T-helper 17 cell (primary cell): ENCODE measurements at regions not wholly inside any gene's neighbourhood (a gene's known extent, or its start where the extent isn't known, plus 50 kb on each side); places are given as distances from the start of the nearest gene placed in this dataset.
"Not testable (repeated sequence)": the region's sequence is repeated elsewhere in the genome, so short reads cannot be mapped to it uniquely, and the experiment has no call there.

ENCODE experiments used
- ATAC-seq: fragments of 150-1000 bp; cut with Tn5 transposase; 2 replicates; pipeline ENCODE4 v1.10.0; 2021; ENCODE audit warnings: mild to moderate bottlenecking, moderate library complexity
- DNase-seq, 3 donors: peaks; one replicate each; pipeline versions ENCODE4 v3.0.0 to v3.0.0-alpha.2; 2020 to 2021
- H3K9me3 ChIP-seq: one replicate; pipeline ENCODE4 v1.7.0; 2013; ENCODE audit warnings: low read length, mild to moderate bottlenecking; ENCODE audit not compliant: control insufficient read depth, poor library complexity, severe bottlenecking
- H3K27ac Mint-ChIP-seq: one replicate; pipeline ENCODE4 v1.8.0; 2022; ENCODE audit warnings: mild to moderate bottlenecking, moderate library complexity, mixed read lengths
- H3K27me3 Mint-ChIP-seq: one replicate; pipeline ENCODE4 v1.8.0; 2022; ENCODE audit warnings: mixed read lengths
- H3K36me3 Mint-ChIP-seq: one replicate; pipeline ENCODE4 v1.8.0; 2022; ENCODE audit warnings: low read depth, mixed read lengths
- H3K4me1 Mint-ChIP-seq: one replicate; pipeline ENCODE4 v1.8.0; 2022; ENCODE audit warnings: mild to moderate bottlenecking, mixed read lengths
- H3K4me3 Mint-ChIP-seq: one replicate; pipeline ENCODE4 v1.8.0; 2022; ENCODE audit warnings: mild to moderate bottlenecking, moderate library complexity, mixed read lengths

DNA sequence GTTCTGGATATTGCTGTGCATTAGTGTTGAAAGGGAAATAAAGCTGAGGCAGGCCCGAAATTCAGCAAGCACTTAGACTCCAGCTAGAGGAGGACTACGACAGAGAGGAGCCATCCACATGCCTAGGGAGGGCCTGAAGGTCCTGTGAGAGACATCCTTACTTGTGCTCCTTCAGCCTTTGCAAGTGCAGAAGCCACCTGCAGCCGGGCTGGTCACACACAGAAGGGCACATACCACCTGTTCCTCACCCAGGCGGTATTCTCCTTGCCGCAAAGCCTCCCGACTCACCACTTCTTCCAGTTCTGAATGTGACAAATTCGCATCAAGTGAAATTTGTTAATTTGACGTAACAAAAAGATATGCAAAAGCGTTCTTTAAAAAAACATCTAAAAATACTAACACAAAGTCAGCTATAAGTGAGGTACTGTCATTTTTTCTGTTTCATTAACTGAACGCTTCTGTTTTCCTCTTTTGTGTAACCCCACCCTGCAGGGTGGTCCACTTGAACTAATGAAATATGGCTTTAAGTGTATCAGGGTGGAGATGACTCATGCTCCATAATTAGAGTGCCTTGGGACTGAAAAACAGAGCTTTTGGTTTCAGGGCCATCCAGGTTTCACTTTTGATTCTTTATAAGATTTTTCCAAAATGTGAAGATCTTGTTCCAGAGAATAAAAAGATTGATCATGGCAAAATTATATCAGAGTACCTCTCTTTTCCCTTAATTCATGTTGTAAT, 467.9 kb upstream of the ATP11B start:
- ATAC-seq = no peak
- H3K9me3 ChIP-seq = no peaks in the 10 kb centered on the region
- no peaks in the 10 kb centered on the region for H3K27me3 Mint-ChIP-seq
- no peaks in the 10 kb centered on the region for H3K36me3 Mint-ChIP-seq
- H3K27ac Mint-ChIP-seq = no peak overlapping the region
- DNase-seq = no peak
- H3K4me1 Mint-ChIP-seq = no peaks in the 10 kb centered on the region
- H3K4me3 Mint-ChIP-seq = no peak overlapping the region

DNA sequence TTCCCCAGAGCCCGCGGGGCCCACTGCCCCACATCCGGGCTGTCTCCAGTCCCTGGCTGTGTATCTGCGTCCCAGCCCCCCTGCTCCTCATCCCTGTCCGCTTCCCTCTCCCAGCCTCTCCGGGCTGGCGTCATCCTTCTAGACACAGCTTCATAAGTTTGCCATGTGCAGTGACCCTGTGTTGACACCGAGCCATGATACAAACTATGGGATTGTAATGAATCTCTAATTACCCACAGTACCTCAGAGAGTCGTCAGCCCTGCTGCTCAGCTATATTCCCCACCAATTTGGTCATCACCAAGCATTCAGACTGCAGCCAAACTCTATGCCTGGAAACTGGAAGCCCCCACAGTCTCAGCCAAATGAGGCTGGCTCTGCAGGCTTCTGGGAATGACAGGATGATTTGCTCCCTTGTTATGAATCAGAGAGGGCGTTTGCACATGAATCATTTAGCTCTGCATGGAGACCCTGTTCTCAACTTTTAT, 466.1 kb upstream of the ATP11B start:
- ATAC-seq (no peak), DNase-seq (no peak)
- no peaks in the 10 kb centered on the region for H3K36me3 Mint-ChIP-seq
- no peaks in the 10 kb centered on the region for H3K9me3 ChIP-seq
- no peaks in the 10 kb centered on the region for H3K27me3 Mint-ChIP-seq
- H3K4me1 Mint-ChIP-seq = no peaks in the 10 kb centered on the region
- H3K4me3 Mint-ChIP-seq = no peak overlapping the region
- H3K27ac Mint-ChIP-seq = no peak overlapping the region

DNA sequence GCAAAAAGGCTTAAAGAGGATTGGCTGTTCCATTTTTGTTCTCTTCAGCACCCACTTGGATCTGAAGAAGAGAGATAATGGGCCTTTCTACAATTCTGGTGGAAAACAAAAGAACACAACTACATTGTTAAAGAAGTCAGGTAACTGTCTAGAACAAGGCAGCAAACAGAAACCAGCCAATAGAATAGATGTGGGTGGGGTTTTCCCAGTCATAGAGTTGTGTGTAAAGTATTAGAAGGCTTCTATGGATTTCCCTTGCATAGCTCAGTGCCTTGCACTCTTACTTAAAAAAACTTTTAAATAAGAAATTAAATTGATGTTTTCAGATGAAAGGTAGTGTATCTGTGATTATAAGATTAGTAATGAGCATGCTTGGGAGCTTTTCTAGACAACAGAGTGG, 462.7 kb upstream of the ATP11B start:
- H3K27ac Mint-ChIP-seq = no peak overlapping the region
- no peaks in the 10 kb centered on the region for H3K36me3 Mint-ChIP-seq
- no peaks in the 10 kb centered on the region for H3K9me3 ChIP-seq
- H3K27me3 Mint-ChIP-seq = no peaks in the 10 kb centered on the region
- DNase-seq (no peak), ATAC-seq (no peak)
- no peak overlapping the region for H3K4me3 Mint-ChIP-seq
- H3K4me1 Mint-ChIP-seq = no peaks in the 10 kb centered on the region

DNA sequence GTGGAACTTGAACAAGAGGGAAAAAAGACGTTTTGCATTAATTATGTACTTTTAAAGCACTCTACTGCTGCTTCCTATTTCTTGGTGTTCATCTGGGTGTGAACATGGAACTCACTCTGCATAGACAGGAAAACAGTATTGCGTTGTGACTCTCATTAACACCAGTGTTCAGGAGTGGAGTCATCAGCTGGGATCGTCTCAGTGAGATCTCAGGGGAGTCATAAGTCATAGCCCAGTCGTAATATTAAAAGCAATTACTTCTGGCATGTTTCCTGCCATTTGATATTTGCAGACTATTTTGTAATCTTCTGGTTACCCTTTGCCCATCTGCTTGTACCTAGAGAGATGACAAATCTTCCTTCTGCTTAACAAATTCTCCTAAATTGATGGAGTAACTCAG, 462.0 kb upstream of the ATP11B start:
- H3K4me1 Mint-ChIP-seq = no peaks in the 10 kb centered on the region
- H3K36me3 Mint-ChIP-seq = no peaks in the 10 kb centered on the region
- no peak overlapping the region for H3K27ac Mint-ChIP-seq
- H3K9me3 ChIP-seq = no peaks in the 10 kb centered on the region
- no peak overlapping the region for H3K4me3 Mint-ChIP-seq
- ATAC-seq (no peak), DNase-seq (no peak)
- H3K27me3 Mint-ChIP-seq = no peaks in the 10 kb centered on the region

DNA sequence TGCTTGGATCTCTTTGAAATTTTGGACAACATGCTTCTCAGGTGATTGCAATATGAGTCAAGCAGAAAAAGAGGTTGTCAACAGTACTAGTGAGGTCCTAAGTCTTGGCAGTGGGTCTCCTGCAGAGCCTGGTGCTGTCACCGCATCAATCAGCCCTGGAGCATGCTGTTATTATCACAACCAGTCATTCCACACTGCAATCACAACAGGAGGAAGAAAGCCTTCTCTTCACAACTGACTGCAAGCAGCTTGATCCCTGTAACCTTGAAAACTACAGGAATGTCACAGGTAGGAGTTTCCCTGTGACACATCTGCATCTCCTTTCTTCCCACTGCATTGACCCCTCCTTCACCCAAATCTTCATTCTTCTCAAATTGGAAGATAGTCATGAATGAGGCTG, 451.1 kb upstream of the ATP11B start:
- Mint-ChIP-seq H3K27ac (no peak overlapping the region), H3K36me3 (no peaks in the 10 kb centered on the region), H3K4me3 (no peak overlapping the region), H3K27me3 (no peaks in the 10 kb centered on the region), H3K4me1 (no peaks in the 10 kb centered on the region)
- ATAC-seq = no peak
- no peaks in the 10 kb centered on the region for H3K9me3 ChIP-seq
- no peak for DNase-seq

DNA sequence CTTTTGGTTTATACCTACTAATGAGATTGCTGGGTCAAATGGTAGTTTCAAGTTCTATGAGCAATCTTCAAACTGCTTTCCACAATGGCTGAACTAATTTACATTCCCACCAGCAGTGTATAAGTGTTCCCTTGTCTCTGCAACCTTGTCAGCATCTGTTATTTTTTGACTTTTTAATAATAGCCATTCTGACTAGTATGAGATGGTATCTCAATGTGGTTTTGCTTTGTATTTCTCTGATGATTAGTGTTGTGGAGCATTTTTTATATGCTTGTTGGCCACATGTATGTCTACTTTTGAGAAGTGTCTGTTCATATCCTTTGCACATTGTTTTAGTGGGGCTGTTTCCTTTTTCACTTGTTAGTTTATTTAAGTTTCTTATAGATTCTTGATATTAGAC, 449.3 kb upstream of the ATP11B start:
- not testable (repeated sequence) for DNase-seq, H3K9me3 ChIP-seq, H3K36me3 Mint-ChIP-seq, H3K27me3 Mint-ChIP-seq, H3K4me3 Mint-ChIP-seq, ATAC-seq, H3K27ac Mint-ChIP-seq, H3K4me1 Mint-ChIP-seq

DNA sequence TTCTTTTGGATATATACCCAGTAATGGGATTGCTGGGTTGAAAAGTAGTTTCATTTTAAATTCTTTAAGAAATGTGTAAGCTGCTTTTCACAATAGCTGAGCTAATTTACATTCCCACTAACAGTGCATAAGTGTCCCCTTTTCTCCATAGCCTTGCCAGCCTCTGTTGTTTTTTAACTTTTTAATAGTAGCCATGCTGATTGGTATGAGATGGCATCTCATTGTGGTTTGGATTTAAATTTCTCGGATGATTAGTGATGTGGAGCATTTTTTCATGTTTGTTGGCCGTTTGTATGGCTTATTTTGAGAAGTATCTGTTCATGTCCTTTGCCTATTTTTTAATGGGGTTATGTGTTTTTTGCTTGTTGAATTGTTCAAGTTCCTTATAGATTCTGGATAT, 444.3 kb upstream of the ATP11B start:
- Mint-ChIP-seq H3K36me3 (no peaks in the 10 kb centered on the region), H3K27me3 (no peaks in the 10 kb centered on the region), H3K4me1 (no peaks in the 10 kb centered on the region), H3K4me3 (no peak overlapping the region), H3K27ac (no peak overlapping the region)
- ATAC-seq = no peak
- no peaks in the 10 kb centered on the region for H3K9me3 ChIP-seq
- DNase-seq = no peak

DNA sequence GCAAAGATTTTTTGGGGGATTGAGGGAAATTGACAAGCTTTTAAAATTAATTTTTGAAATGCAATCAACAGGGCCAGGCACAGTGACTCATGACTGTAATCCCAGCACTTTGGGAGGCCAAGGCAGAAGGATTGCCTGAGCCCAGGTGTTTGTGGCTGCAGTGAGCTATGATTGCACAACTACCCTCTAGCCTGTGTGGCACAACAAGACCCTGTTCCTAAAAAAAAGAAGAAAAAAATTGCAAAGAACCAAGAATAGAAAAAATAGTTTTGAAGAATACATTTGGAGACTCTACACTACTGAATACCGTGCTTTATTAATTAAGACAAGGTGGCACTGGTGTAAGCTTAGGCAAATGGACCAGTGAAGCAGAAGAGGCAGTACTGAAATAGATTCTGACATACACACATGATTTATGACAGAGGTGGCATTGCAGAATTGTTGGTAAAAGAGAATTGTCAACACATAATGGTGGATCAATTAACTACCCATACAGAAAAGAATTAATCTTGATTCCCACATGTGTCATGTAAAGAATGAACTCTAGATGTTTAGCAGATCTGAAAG, 443.3 kb upstream of the ATP11B start:
- Mint-ChIP-seq H3K27me3 (no peaks in the 10 kb centered on the region), H3K4me3 (no peak overlapping the region), H3K4me1 (no peaks in the 10 kb centered on the region), H3K27ac (no peak overlapping the region), H3K36me3 (no peaks in the 10 kb centered on the region)
- H3K9me3 ChIP-seq = no peaks in the 10 kb centered on the region
- DNase-seq (no peak), ATAC-seq (no peak)

DNA sequence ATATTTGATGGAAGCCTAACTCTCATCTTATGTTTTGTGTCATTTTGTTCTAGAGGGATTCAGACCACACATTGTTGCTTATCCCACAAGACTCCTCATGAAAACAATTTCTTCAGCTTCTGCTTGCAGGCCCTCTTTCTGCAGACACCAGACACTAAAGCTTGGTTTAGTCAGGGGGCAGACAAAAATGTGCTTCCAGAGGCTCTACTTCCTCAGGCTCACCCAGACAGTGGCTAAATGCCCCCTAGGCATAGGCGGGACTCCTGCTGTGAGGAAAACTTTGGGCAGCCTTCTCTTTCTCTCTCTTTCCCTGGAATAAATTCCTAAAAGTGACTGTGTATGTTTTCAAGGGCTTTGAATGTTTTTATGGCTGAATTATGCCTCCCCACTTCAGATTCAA, 435.4 kb upstream of the ATP11B start:
- DNase-seq = no peak

DNA sequence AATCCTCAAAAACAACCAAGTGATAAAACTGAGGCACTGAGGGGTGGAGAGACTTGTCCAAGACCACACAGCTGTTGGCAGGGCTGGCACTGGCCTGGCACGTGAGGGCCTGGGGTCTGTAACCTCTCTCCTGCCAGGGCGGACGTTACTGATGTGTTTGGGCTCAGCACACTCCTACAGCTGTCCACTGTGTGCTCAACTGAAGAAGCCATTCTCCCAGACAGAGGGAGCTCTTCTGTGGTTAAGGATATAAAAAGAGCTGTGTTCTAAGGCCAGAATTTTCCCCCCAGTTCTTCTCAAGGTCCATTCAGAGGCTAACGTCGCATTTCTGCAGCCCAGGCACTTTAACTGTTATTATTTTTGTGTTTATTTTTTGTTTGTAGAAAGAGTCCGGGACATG, 429.0 kb upstream of the ATP11B start:
- Mint-ChIP-seq H3K36me3 (no peaks in the 10 kb centered on the region), H3K4me1 (no peaks in the 10 kb centered on the region), H3K27ac (no peak overlapping the region), H3K27me3 (no peaks in the 10 kb centered on the region), H3K4me3 (no peak overlapping the region)
- DNase-seq (no peak), ATAC-seq (no peak)
- no peaks in the 10 kb centered on the region for H3K9me3 ChIP-seq

More for the DNA sequence above, 435.4 kb upstream of the ATP11B start:
- Mint-ChIP-seq H3K36me3 (no peaks in the 10 kb centered on the region), H3K27ac (no peak overlapping the region), H3K4me1 (no peaks in the 10 kb centered on the region), H3K4me3 (no peak overlapping the region), H3K27me3 (no peaks in the 10 kb centered on the region)
- no peaks in the 10 kb centered on the region for H3K9me3 ChIP-seq
- no peak for ATAC-seq

DNA sequence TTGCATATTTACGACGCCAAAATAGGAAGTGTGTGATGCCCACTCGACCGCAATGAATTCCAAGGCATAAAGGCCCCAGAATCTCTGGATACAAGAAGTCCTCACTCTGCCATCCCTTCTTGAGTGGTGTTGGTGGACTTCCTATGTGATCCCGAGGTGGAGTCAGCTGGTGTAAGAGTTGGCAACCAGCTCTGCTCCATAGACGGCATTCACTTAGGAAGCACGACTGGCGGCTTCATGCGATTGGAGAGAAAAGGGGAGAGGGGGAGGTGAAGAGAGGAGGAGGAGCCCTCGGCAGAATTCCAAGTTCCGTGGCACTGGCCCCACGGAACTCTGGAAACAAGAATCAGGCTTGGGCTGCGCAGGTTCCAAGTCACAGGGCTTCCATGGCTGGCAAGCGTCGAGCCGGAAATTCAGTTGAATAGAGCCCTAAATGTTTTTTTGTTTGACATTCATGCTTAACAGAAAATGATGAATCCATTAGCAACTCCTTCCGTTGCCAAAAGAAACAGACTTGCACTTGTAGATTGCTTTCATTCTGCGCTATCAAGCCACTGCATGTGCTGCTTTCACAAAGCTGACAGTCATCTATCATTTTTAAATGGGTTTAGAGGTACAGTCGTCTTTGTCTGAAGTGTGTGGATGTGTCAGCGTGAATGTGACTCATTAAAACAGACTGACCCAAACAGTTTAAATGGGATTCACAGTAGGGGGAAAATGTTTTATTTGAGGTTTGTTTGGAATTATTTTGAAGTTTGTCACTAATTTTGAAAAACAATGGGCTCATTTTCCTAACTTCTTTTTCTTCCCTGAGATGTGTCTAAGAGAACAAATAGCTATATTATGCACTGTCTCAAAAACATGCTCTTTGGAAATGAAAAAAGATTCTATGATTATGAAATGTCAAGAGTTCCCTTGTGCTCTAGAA, 428.3 kb upstream of the ATP11B start:
- Mint-ChIP-seq H3K27me3 (no peaks in the 10 kb centered on the region), H3K36me3 (no peaks in the 10 kb centered on the region), H3K4me3 (no peak overlapping the region), H3K27ac (no peak overlapping the region), H3K4me1 (no peaks in the 10 kb centered on the region)
- DNase-seq = no peak
- no peak for ATAC-seq
- H3K9me3 ChIP-seq = no peaks in the 10 kb centered on the region

DNA sequence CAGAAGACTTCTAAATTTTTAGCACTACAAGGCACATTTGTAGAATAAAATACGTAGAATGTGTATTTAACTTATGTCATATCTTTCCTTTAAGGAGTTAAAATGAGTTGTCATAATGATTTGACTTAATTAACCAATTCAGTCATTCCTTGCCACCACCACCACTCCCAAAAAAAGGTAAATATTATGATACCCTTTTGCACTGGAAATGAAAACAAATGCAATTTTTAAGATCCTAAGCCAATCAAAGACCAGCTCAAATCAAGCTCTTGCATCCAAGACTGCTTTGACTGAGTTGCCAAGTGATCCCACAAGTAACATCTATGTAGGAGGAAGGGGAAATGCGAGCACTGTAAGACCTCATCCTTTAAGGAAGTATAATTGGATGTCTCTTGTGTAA, 426.6 kb upstream of the ATP11B start:
- no peaks in the 10 kb centered on the region for H3K27me3 Mint-ChIP-seq
- H3K27ac Mint-ChIP-seq = no peak overlapping the region
- H3K4me3 Mint-ChIP-seq = no peak overlapping the region
- H3K9me3 ChIP-seq = no peaks in the 10 kb centered on the region
- no peaks in the 10 kb centered on the region for H3K4me1 Mint-ChIP-seq
- DNase-seq = no peak
- no peaks in the 10 kb centered on the region for H3K36me3 Mint-ChIP-seq
- no peak for ATAC-seq

DNA sequence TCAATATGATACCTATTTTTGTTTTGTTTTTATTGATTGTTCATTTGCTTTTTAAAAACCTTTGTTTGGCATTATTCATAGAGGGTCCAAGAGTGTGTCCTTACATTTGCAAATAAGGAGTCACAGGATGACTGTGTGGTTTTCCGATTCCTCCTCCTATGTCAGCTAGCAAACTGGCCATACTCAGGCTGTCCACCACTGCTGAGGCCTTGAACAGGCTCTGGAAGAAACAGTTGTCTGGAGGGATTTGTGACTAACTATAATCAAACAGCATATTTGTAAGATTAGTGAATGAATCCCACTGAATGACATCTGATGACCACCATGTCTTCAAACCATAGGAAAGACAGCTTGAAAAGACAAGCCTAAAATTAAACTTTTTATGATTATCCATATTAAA, 423.4 kb upstream of the ATP11B start:
- Mint-ChIP-seq H3K4me3 (no peak overlapping the region), H3K4me1 (no peaks in the 10 kb centered on the region)

More for the DNA sequence above, 423.4 kb upstream of the ATP11B start:
- DNase-seq (no peak), ATAC-seq (no peak)
- Mint-ChIP-seq H3K27me3 (no peaks in the 10 kb centered on the region), H3K36me3 (no peaks in the 10 kb centered on the region), H3K27ac (no peak overlapping the region)
- no peaks in the 10 kb centered on the region for H3K9me3 ChIP-seq
